ENCODE measurements at regions not wholly inside any gene's neighbourhood (a gene's known extent, or its start where the extent isn't known, plus 50 kb on each side); places are given as distances from the start of the nearest gene placed in this dataset.
"Not testable (repeated sequence)": the region's sequence is repeated elsewhere in the genome, so short reads cannot be mapped to it uniquely, and the experiment has no call there.

- no peak for DNase-seq
- intact Hi-C loops (cut with DNase I) = no loop called here
Observed at GRCh38 chr2:36235882-36236281, 119.7 kb upstream of the CRIM1 start.

- intact Hi-C loops (cut with DNase I) = no loop called here
- DNase-seq = no peak
Observed at GRCh38 chr2:36235426-36235825, 120.2 kb upstream of the CRIM1 start.

GRCh38 chr2:36223259-36223658, 132.3 kb upstream of the CRIM1 start:
- DNase-seq = no peak
- intact Hi-C loops (cut with DNase I) = no loop called here

- intact Hi-C loops (cut with DNase I) = no loop called here
- DNase-seq = no peak
Observed at GRCh38 chr2:36222485-36222884, 133.1 kb upstream of the CRIM1 start.

DNA sequence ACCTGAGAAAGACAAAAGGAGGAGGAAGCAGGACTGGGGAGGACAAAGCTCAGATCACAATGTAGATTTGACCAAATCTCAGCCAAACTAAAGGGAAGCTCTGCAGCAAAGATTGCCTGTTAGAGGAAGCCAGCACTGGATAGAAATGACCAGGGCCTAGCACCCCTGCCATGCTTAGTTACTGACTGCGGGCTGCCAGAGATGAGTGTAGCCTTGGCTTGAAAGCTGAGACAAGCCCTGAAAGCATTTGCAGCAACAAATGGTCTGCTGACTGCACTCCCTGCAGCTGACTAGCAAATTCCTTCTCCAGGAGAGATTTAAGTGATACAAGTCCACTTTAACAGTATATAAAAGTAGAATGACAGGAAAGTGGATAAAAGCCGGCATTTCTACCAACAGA, 140.9 kb upstream of the CRIM1 start:
- DNase-seq = no peak
- intact Hi-C loops (cut with DNase I) = no loop called here

DNA sequence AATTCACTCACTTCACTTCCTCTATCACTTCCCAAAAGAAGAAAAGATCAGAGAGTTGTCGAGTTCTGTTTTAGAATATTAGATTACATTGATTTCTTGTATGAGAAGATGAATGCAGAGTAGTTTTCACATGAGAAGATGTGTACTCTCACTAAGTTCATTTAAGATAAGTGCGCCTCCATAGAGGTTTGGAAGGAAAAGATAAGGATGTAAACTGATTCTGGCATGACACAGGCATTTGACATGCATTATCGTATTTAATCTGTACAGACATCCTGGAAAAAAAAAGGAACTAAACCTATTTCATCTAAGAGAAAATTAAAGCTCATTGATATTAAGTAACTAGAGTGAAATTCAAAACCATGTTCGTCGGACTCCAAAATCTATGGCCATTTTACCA, 152.2 kb upstream of the CRIM1 start:
- intact Hi-C loops (cut with DNase I) = no loop called here
- DNase-seq = no peak

- DNase-seq = no peak
- intact Hi-C loops (cut with DNase I) = no loop called here
Observed at GRCh38 chr2:36197181-36197971, 158.2 kb upstream of the CRIM1 start.

- no peak for DNase-seq
- intact Hi-C loops (cut with DNase I) = no loop called here
Observed at GRCh38 chr2:36193680-36194079, 161.9 kb upstream of the CRIM1 start.

GRCh38 chr2:36192983-36193382, 162.6 kb upstream of the CRIM1 start:
- DNase-seq = no peak
- intact Hi-C loops (cut with DNase I) = no loop called here

- intact Hi-C loops (cut with DNase I) = no loop called here
- DNase-seq = no peak
Observed at GRCh38 chr2:36190097-36190496, 165.5 kb upstream of the CRIM1 start.

- no peak for DNase-seq
- intact Hi-C loops (cut with DNase I) = no loop called here
Observed at GRCh38 chr2:36185624-36186023, 170.0 kb upstream of the CRIM1 start.

DNA sequence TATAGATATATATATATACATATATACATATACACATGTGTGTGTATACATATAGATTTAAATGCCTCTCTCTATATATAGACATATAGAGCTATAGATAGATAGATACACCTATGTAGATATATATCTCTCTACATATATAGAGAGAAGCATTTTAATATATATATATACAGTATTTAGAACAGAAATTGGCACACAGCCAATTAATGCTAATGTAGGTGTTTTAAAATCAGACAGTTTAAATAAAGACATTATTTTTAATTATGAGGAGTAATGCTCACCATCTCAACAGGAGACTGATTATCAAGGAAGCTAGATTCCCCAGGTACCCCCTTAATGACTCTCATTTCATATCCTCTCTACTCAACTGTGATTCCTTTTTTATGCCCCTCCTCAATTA, 170.7 kb upstream of the CRIM1 start:
- intact Hi-C loops (cut with DNase I) = no loop called here
- no peak for DNase-seq

- DNase-seq; intact Hi-C loops (cut with DNase I): not testable (repeated sequence)
Observed at GRCh38 chr2:36180789-36181482, 174.6 kb upstream of the CRIM1 start.

GRCh38 chr2:36180293-36180692, 175.3 kb upstream of the CRIM1 start:
- peak in 2 of 10 donors; percentile 31 to 57 for DNase-seq
- intact Hi-C loops (cut with DNase I) = not testable (repeated sequence)

GRCh38 chr2:36179668-36180269, 175.8 kb upstream of the CRIM1 start:
- intact Hi-C loops (cut with DNase I) = not testable (repeated sequence)
- DNase-seq = peak in 2 of 10 donors; percentile 58 to 62

- no peak for DNase-seq
- intact Hi-C loops (cut with DNase I) = no loop called here
Observed at GRCh38 chr2:36178384-36178783, 177.2 kb upstream of the CRIM1 start.

GRCh38 chr2:36177282-36177681, 178.3 kb upstream of the CRIM1 start:
- no peak for DNase-seq
- intact Hi-C loops (cut with DNase I) = no loop called here

DNA sequence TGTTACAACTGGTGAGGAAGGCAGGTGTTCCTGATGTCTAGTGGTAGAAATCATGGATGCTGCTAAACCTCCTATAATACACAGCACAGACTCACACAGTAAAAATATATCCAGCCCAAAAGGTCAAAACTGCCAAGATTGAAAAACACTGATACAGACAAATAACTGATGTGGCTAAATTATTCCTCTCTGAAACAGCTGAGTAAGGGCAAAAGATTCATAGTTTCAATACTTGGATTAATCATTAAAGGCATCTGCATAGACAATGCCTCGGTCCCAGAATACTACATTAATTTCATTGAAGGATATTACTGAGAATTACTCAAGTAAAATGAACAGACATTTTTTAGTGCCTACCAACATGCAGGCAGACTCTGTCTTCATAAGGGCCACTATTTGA, 180.7 kb upstream of the CRIM1 start:
- no peak for DNase-seq
- intact Hi-C loops (cut with DNase I) = no loop called here

GRCh38 chr2:36173760-36174404, 181.7 kb upstream of the CRIM1 start:
- intact Hi-C loops (cut with DNase I) = no loop called here
- no peak for DNase-seq

DNA sequence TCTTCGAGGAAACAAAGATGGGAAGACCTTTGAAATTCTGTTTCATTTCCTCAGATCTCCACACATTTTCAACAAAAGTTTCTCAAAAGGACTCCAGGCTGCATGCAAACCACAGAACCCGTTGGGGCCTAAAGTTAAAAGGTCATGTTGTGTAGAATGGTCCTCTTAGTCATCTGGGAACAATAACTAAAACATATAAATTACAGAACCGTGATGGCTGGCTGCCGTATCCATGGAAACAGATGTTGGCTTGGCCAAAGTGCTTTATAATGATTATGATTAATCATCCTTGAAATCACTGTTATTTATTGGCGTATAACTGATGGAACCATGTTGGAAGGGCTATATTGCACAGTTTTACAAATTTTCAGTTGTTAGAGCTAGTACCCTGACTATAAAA, 182.8 kb upstream of the CRIM1 start:
- DNase-seq = no peak
- intact Hi-C loops (cut with DNase I) = no loop called here

GRCh38 chr2:36170805-36171204, 184.8 kb upstream of the CRIM1 start:
- intact Hi-C loops (cut with DNase I) = no loop called here

More at GRCh38 chr2:36170805-36171204, 184.8 kb upstream of the CRIM1 start:
- DNase-seq = no peak
